WI38 (cell line): ENCODE measurements at regions not wholly inside any gene's neighbourhood (a gene's known extent, or its start where the extent isn't known, plus 50 kb on each side); places are given as distances from the start of the nearest gene placed in this dataset.

Source experiments
- H3K4me3 ChIP-seq: 2 replicates; pipeline ENCODE4 v1.5.1; 2011; ENCODE audit warnings: low read depth, mild to moderate bottlenecking, control low read depth, low read length
- CTCF ChIP-seq: IDR thresholded peaks from 2 replicates; pipeline ENCODE4 v1.5.1; 2012; ENCODE audit warnings: low read depth, mild to moderate bottlenecking, control low read depth, low read length

GRCh38 chr17:17403065-17403464 is 73.7 kb upstream of the MED9 start:
- H3K4me3 ChIP-seq: no peak overlapping the region
- no peak for TF ChIP-seq CTCF

- no peak for TF ChIP-seq CTCF
- no peak overlapping the region for H3K4me3 ChIP-seq
Observed at GRCh38 chr17:17403899-17404576, 72.8 kb upstream of the MED9 start.

GRCh38 chr17:17405673-17406072 is 71.1 kb upstream of the MED9 start:
- TF ChIP-seq CTCF: no peak
- no peak overlapping the region for H3K4me3 ChIP-seq

GRCh38 chr17:17406225-17406624 is 70.6 kb upstream of the MED9 start:
- no peak overlapping the region for H3K4me3 ChIP-seq
- no peak for TF ChIP-seq CTCF

- no peak for TF ChIP-seq CTCF
- no peak overlapping the region for H3K4me3 ChIP-seq
Observed at GRCh38 chr17:17408236-17408794, 68.5 kb upstream of the MED9 start.

GRCh38 chr17:17410357-17410756 is 66.4 kb upstream of the MED9 start:
- TF ChIP-seq CTCF: no peak
- no peak overlapping the region for H3K4me3 ChIP-seq

GRCh38 chr17:17411692-17412091 is 65.1 kb upstream of the MED9 start:
- no peak overlapping the region for H3K4me3 ChIP-seq
- no peak for TF ChIP-seq CTCF
